Loucy (cell line): ENCODE measurements at regions not wholly inside any gene's neighbourhood (a gene's known extent, or its start where the extent isn't known, plus 50 kb on each side); places are given as distances from the start of the nearest gene placed in this dataset.

Experiments
- H2AFZ ChIP-seq: fragments of 200-600 bp; sonication (generic); 2 replicates; pipeline ENCODE4 v1.6.0; 2016; ENCODE audit warnings: antibody characterized with exemption, mild to moderate bottlenecking, low read length, moderate library complexity
- H3F3A ChIP-seq: fragments of 200-600 bp; 2 replicates; pipeline ENCODE4 v1.6.0; 2016; ENCODE audit warnings: antibody characterized with exemption, low read depth, mild to moderate bottlenecking
- H3K27me3 ChIP-seq: fragments of 200-600 bp; sonication (generic); 2 replicates; pipeline ENCODE4 v1.6.1; 2014; ENCODE audit warnings: low read length, mild to moderate bottlenecking; ENCODE audit not compliant: insufficient read depth, poor library complexity, severe bottlenecking
- H3K36me3 ChIP-seq: fragments of 200-600 bp; sonication (generic); 2 replicates; pipeline ENCODE4 v1.6.1; 2016; ENCODE audit warnings: low read length; ENCODE audit not compliant: insufficient read depth
- H3K4me1 ChIP-seq: fragments of 200-600 bp; sonication (generic); 2 replicates; pipeline ENCODE4 v1.5.1; 2014; ENCODE audit warnings: low read length, mild to moderate bottlenecking; ENCODE audit not compliant: insufficient read depth, poor library complexity, severe bottlenecking
- H3K4me2 ChIP-seq: fragments of 200-600 bp; sonication (generic); 2 replicates; pipeline ENCODE4 v1.6.0; 2014; ENCODE audit warnings: antibody characterized with exemption, low read length, low read depth, mild to moderate bottlenecking; ENCODE audit not compliant: poor library complexity, severe bottlenecking
- H3K4me3 ChIP-seq: fragments of 200-600 bp; sonication (generic); 2 replicates; pipeline ENCODE4 v1.5.1; 2014; ENCODE audit warnings: low read length, mild to moderate bottlenecking, mixed read lengths; ENCODE audit not compliant: poor library complexity, severe bottlenecking
- H3K79me2 ChIP-seq: fragments of 200-600 bp; sonication (generic); 2 replicates; pipeline ENCODE4 v1.6.1; 2014; ENCODE audit warnings: low read length; ENCODE audit not compliant: insufficient read depth
- H3K9ac ChIP-seq: fragments of 200-600 bp; sonication (generic); 2 replicates; pipeline ENCODE4 v1.6.0; 2014; ENCODE audit warnings: mild to moderate bottlenecking, low read depth, low read length, moderate library complexity; ENCODE audit not compliant: poor library complexity, severe bottlenecking
- H3K9me2 ChIP-seq: fragments of 200-600 bp; sonication (generic); replicated peaks from 2 replicates; pipeline ENCODE4 v1.6.1; 2016; ENCODE audit warnings: low read depth, low read length, mixed read lengths
- H3K9me3 ChIP-seq: fragments of 200-600 bp; sonication (generic); 2 replicates; pipeline ENCODE4 v1.6.1; 2014; ENCODE audit warnings: mild to moderate bottlenecking, antibody characterized with exemption, low read length, low read depth; ENCODE audit not compliant: insufficient read depth
- H4K20me1 ChIP-seq: fragments of 200-600 bp; sonication (generic); 2 replicates; pipeline ENCODE4 v1.6.0; 2014; ENCODE audit warnings: antibody characterized with exemption, low read length, mild to moderate bottlenecking; ENCODE audit not compliant: insufficient read depth, poor library complexity, severe bottlenecking
- CTCF ChIP-seq: fragments of 200-600 bp; sonication (generic); conservative IDR thresholded peaks from 2 replicates; pipeline ENCODE4 v1.5.1; 2014; ENCODE audit warnings: mild to moderate bottlenecking, antibody characterized with exemption, low read length
- EZH2phosphoT487 ChIP-seq: fragments of 200-600 bp; IDR thresholded peaks from 2 replicates; pipeline ENCODE4 v1.6.1; 2018; ENCODE audit warnings: antibody characterized with exemption, mild to moderate bottlenecking, moderate library complexity, borderline replicate concordance

DNA sequence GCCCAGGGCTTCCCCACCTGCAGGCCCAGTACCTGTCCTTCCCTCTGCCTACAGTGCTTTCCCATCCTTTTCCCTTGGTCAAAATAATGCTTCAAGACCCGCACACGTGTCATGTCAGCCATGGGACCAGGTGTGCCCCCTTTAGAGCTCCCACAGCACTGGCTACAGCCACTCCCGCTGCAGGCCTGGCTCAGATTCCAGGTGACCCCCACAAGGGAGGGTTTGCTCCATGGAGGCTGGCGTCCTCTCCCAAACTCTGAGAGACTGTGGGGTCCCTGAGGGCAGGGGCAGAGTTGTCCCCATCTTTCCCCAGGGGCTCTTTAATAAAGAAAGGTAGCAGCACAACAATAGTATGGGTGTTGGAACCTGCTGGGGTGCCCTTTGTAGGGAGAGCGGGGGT, 66.4 kb upstream of the RUNX3 start:
- Histone ChIP-seq H3K4me1 (peaks cover 93% of the 10 kb centered on the region), H3K9me3 (no peaks in the 10 kb centered on the region), H3K4me3 (peak overlapping the region; percentile 55), H3K9ac (peak overlapping the region; percentile 70), H3F3A (peaks cover 8% of the 10 kb centered on the region), H3K79me2 (no peaks in the 10 kb centered on the region), H3K27me3 (no peaks in the 10 kb centered on the region), H3K36me3 (no peaks in the 10 kb centered on the region), H4K20me1 (no peaks in the 10 kb centered on the region), H3K9me2 (no peaks in the 10 kb centered on the region), H3K4me2 (peak overlapping the region; percentile 71), H2AFZ (no peak overlapping the region)
- TF ChIP-seq EZH2phosphoT487 (no peak), CTCF (no peak)

- H3K4me2 ChIP-seq, result peak overlapping the region; percentile 5
- H3K79me2 ChIP-seq, result no peaks in the 10 kb centered on the region
- peaks cover 93% of the 10 kb centered on the region for H3K4me1 ChIP-seq
- H2AFZ ChIP-seq, result no peak overlapping the region
- no peaks in the 10 kb centered on the region for H3K9me2 ChIP-seq
- peaks cover 8% of the 10 kb centered on the region for H3F3A ChIP-seq
- H3K4me3 ChIP-seq, result no peak overlapping the region
- no peaks in the 10 kb centered on the region for H4K20me1 ChIP-seq
- H3K9ac ChIP-seq, result peak overlapping the region; percentile 70
- H3K9me3 ChIP-seq, result no peaks in the 10 kb centered on the region
- no peaks in the 10 kb centered on the region for H3K36me3 ChIP-seq
- no peaks in the 10 kb centered on the region for H3K27me3 ChIP-seq
- no peak for TF ChIP-seq EZH2phosphoT487
- no peak for TF ChIP-seq CTCF
Measured at GRCh38 chr1:24995661-24996060, 65.6 kb upstream of the RUNX3 start.

DNA sequence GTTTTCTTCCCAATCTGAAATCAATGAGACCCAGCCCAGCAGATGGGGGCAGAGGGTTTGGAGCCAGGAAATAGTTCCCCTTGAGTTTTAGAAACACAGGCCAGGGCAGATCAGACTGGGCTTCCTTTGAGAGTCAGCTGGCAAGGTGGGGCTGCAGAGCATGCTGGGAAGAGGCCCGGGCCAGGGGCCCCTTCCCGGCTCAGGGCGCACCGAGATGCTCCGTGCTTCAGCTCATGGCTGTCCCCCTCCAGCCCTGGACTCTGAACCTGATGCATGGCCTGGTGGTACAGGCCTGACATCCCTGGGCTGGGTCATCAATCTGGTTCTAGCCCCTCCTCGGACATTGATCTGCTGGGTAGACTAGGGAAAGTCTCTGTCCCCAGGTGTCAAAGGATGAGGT, 65.1 kb upstream of the RUNX3 start:
- H3K36me3 ChIP-seq, result no peaks in the 10 kb centered on the region
- H3K4me3 ChIP-seq, result no peak overlapping the region
- no peak overlapping the region for H2AFZ ChIP-seq
- H3K9ac ChIP-seq, result peak overlapping the region; percentile 70
- no peaks in the 10 kb centered on the region for H3K79me2 ChIP-seq
- peak overlapping the region; percentile 5 for H3K4me2 ChIP-seq
- no peaks in the 10 kb centered on the region for H3K9me2 ChIP-seq
- TF ChIP-seq EZH2phosphoT487 (no peak), CTCF (no peak)
- H3K4me1 ChIP-seq, result peaks cover 92% of the 10 kb centered on the region
- H3K9me3 ChIP-seq, result no peaks in the 10 kb centered on the region
- H4K20me1 ChIP-seq, result no peaks in the 10 kb centered on the region
- peaks cover 8% of the 10 kb centered on the region for H3F3A ChIP-seq
- H3K27me3 ChIP-seq, result no peaks in the 10 kb centered on the region
